Sciatic nerve (tissue), 2 donors: ENCODE measurements at regions not wholly inside any gene's neighbourhood (a gene's known extent, or its start where the extent isn't known, plus 50 kb on each side); places are given as distances from the start of the nearest gene placed in this dataset.
A peak's percentile ranks its signal among the peaks of the same experiment; 100 is the strongest.

Experiments
- ATAC-seq: fragments of 200-7000 bp; cut with Tn5 transposase; one replicate; pipeline ENCODE4 v1.9.1; 2020; ENCODE audit warnings: mild to moderate bottlenecking, moderate library complexity
- DNase-seq: peaks from one replicate; pipeline ENCODE4 v3.0.0-alpha.2; 2020; ENCODE audit warnings: low spot score
- intact Hi-C: fragments of 100-400 bp; cut with DNase I; formaldehyde crosslinking; loops from one replicate; pipeline ENCODE4 v1.14.2; 2022
- donor health status: DM: no; HTN: no; CAD: no.
- donor health status: DM: no; HTN: no; CAD: no.

DNA sequence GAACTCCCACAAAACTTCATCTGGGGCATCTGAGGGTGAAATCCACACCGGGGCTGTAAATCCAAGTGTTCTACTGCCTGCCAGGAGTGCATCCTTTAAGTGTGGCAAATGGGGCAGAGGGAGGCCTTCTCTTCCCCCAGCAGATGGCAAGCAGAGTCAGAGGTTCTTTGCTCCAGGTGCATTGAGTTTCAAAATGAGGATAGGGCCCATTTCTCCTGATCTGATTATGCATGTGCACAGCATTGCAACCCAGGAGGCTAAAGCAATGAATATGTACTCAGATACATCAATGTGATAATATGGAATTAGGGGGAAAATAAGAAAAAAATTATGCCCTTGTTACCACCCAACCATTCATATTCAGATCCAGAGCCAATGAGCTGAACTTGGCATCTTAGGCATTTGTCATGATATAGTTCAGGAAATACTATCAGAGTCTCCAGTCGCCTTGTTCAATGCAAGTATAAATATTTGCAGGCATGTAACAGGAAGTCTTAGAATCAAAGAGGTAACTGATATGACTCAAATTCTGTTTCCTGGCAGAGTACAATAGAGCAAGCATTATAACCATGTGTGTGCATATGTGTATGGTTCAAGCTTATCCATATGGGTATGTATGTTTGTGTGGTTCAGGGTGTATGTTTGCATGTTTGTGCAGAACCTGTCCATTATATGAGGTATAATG is 473.8 kb upstream of the PKN2 start:
- ATAC-seq (no peak), DNase-seq (no peak)
- intact Hi-C loops, result no loop called here

DNA sequence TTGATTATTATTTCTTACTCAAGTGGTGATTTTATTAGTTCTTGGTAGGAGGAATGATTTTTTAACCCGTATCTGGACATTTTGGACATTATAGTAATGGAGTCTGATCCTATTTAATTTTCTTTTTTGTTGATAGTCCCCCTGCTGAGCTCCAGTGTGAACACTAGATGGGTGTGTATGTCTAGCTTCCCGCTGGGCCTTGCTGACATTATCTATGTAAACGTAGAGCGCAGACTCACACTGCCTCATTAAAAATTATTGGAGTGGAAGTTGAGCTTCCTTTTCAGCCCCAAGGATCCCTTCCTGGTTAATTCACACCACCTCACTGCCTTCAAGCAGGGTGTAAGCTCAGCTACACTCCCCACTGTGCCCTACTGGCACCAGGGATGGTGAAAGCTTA is 467.6 kb upstream of the PKN2 start:
- DNase-seq, result no peak
- intact Hi-C loops, result no loop called here
- no peak for ATAC-seq

DNA sequence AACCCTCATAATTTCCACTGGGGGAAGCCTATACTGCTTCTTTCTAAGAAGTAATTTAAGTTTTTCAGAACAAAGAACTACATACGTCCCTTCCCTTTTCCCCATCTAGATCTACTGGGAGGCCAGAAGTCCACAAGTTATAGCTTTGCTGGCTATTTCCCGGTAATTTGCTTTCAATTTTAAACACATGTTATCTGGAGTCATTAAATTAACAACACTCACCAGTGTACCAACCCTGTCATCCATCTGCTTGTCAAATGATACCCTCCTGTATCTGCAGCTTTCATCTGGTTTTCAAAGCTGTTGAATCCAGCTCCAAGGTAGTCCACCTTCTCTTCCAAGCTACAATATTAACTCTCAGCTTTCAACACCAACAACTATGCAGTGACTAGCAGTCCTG is 466.7 kb upstream of the PKN2 start:
- intact Hi-C loops, result no loop called here
- no peak for ATAC-seq
- DNase-seq, result no peak

DNA sequence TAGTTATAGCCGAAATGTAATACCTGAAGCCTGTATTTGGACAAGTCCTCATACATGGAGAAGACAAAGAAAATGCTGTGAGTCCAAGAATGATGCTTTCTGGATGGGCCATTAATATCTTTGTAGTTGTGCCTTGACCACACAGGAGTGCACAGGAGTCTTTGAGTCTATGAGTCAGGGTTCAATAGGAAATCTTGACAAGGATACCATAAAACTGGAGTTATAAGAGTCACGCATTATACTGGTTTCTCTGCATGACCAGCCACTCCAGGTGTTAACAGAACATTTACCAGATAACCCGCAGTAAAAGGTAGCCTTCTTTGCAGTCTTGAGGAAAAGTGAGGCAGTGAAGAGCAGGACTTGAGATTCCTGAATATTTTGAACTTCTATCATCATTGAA is 464.6 kb upstream of the PKN2 start:
- no peak for ATAC-seq
- intact Hi-C loops, result no loop called here
- DNase-seq, result no peak

DNA sequence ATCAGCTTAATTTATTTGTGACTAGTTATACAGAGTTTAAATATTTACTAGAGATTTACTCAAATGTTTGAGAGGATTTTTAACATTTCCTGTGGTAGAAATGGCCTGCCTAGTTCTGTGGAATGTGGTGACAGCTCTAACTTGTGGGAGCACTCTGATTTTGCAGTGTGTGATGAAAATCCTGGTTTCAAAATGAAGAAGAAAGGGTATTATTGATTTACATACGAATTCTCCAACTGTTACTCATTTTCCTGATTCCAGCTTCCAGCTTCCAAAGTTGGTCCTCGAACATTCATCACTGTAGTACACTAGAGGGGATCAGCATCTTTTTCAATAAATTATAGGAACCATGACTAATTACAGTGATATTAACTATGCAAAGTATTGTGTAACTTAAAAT is 462.7 kb upstream of the PKN2 start:
- intact Hi-C loops, result loop anchor here (10.0 kb wide), 1 partner anchor 1173 kb away; no protein-coding TSS in a partner anchor
- no peak for ATAC-seq
- no peak for DNase-seq

DNA sequence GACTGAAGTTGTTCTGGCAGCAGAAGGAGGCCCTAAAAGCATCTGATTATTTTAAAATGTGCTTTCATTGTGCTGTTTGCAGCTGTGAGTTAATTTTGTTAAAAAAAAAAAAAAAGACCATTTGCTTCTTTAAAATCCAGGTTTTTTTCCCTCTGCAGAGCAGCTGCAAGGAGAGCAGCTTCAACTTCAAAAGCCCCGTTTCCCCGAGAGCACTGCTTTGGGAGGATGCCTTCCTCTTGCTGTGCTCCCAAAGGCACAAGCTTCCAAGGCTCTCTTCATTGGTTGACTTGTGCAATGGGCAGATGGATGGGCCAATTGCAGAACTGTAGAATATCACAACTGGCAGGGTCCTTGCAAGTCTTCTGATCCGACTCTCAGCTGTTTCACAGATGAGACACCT is 459.2 kb upstream of the PKN2 start:
- ATAC-seq, result peak; percentile 55

DNA sequence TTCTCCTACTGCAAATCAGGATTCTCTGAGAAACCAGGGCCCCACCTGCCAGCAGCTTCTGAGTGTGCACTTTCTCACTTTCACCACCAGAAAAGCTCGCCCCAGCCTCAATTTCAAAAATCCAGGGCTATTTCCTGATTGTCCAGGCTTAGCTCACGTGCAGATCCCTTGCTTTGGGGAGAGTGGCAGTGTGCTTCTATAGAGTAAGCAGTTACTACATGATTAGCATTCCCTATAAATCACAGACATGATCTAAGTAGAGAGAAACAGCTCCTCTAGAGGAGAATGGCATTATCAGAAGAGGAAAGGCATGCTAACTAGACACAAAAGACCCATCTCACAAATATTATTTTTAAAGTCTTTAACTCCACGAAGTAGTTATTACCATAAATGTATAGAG is 456.0 kb upstream of the PKN2 start:
- no peak for DNase-seq
- intact Hi-C loops, result loop anchor here (10.0 kb wide), 1 partner anchor 1167 kb away; no protein-coding TSS in a partner anchor
- ATAC-seq, result no peak

More for the DNA sequence above, 459.2 kb upstream of the PKN2 start:
- intact Hi-C loops, result loop anchor here (10.0 kb wide), 1 partner anchor 1170 kb away; no protein-coding TSS in a partner anchor
- DNase-seq, result no peak

DNA sequence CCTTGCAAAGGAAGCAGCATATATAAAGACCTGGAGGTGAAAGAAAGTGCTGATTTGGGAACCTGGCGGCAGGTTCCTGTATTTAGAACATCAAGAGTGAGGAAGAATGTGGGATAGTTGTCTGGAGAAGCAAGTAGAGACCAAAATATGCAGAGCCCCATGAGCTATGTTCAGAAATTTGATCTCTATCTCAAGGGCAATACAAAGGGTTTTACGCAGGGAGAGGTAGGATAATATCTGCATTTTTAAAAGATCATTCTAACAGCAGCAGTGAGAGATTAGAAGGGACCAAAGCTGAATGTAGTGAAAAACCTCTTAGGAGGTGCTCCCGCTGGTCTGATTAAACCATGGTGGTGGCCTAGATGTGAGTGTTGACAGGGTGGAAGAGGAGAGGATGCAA is 453.9 kb upstream of the PKN2 start:
- ATAC-seq, result no peak
- DNase-seq, result no peak
- intact Hi-C loops, result no loop called here

DNA sequence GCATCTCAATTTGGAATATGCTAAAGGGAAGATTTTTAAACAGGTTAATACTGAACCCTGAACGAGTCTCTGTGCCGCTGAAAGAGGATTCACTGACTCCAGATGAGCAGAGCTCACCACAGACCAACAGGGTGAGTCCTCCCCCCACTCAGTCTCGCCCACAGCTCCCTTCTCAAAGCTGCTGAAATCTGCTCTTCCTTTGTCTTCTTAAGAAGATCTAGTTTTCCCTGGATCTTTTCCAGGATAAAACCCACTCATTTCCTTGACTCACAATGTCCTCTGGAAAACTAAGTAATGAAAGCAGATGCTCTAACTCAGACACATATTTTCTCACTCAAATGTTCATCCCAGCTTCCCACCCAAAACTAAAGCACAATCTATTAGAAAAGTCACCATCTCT is 447.0 kb upstream of the PKN2 start:
- DNase-seq (no peak), ATAC-seq (no peak)
- intact Hi-C loops, result no loop called here

DNA sequence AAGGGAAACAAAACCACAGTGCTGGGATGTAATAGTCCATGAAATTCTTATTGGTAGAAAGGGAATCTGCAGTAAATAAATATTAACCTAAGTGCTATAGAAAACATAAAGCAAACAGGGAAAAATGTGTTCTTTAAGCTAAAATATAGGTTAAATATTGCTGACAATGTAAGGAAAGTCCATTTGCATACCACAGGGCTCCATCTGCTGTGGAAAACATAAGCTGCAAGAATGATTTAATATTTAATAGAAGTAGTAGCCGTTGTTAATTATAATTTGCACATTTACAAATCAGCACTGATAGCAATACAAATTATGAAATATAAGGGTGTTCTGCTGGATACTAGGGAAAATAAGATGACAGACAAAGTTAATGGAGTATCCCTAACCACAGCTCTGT is 444.9 kb upstream of the PKN2 start:
- DNase-seq, result no peak
- intact Hi-C loops, result no loop called here
- ATAC-seq, result no peak

DNA sequence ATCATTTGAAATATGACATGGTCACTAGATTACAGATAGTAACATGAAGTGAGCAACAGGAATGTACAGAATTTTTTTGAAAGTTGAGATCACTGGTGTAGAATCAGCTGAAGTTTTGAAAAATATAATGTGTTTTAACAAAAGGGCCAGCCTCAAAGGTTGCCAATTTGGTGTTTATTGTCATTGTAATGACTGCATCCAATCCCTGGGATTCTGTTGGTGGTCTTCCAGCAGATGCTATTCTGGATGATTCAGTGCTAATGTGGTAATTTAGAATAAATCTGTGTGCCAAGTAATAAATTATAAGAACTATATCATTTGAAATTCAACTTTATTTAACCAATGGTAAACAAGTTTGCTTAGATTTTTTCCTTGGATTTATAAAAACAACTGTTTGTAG is 436.4 kb upstream of the PKN2 start:
- intact Hi-C loops, result no loop called here
- DNase-seq, result no peak
- ATAC-seq, result no peak

DNA sequence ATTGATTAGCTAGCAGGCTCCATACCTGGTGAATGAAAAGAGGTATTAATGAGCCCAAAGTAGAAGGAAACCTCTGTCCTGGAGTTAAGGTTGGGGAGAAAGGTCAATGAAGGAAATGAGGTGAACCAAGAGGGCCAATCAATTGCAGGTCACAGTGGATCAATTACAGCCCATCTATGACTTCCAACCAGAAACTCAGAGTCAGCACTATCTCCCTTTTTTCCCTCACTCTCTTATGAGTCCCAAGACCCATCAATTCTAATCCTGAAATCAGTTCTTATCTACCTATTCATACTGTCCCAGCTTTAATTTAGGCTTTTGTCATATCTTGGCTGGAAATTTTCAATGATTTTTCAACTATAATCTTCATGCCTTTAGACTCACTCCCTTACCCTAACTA is 433.2 kb upstream of the PKN2 start:
- DNase-seq, result no peak
- intact Hi-C loops, result no loop called here
- ATAC-seq, result no peak

DNA sequence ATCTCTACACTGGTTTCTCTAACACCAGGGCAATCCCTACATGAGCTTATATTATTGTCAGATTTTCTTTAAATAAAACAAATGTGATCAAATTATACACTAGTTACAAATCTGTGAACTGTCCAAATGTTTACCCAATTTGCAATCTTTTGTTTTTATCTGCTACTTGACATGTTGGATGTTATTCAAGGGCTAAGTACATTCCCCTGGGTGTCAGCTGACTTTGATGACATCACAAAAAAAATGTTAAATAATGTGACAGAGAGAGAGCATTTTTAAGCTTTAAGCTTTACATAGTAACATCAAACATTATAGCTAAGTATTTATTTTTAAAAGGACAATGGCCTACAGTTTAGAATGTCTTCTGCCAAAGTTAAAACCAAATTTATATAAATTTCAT is 431.3 kb upstream of the PKN2 start:
- ATAC-seq (no peak), DNase-seq (no peak)
- intact Hi-C loops, result no loop called here

DNA sequence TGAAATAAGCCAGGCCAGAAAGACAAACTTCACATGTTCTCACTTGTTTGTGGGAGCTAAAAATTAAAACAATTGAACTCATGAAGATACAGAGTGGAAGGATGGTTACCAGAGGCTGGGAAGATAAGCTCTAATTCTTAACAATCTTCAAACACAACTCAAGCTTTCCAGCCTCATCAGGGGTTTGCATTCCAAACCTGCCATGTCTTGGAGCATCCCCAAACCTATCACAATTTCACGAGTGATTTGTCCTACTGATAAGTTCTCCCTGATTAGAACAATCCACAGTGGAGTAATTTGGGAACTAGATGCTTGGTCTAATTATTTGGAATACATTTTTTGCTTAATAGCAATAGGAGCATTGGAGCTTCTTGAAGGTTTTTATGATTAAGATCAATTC is 418.5 kb upstream of the PKN2 start:
- intact Hi-C loops, result no loop called here
- ATAC-seq (no peak), DNase-seq (no peak)

DNA sequence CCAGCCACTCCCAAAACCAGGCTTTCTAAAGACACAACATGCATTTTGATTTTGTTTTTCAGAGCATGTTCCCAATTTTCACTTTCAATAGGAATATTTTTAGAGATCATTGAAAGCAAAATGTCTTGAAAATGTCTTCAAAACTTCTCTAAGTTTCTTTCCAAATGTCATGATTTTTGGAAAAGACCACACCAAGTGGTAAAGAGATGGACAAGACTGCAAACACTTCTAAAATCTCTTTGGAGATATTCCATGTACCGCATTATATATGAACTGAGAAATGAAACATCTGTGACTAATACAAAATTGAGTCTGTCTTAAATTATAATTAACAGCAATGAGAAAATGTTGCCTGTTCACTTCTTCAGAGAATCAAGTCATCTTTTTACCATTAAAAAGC is 418.0 kb upstream of the PKN2 start:
- intact Hi-C loops, result no loop called here
- ATAC-seq, result no peak
- DNase-seq, result no peak

DNA sequence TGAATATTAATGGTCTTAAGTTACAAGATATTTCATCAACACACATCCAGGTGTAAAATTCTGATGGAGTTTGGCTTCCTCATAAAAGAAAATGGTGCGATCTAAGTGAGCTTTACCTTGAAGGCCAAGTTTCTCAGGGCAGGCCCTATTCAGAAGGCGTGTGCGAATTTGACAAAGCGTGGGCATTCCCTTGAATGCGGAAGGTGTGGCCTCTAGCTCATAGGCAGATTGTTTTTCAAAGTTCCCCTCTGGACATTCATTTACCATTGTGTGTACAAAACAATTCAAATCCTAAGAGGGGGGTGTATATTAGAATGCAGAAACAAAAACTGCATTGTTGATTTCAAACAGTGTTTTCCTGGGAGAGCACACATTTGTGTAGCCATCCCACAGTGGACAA is 411.9 kb upstream of the PKN2 start:
- ATAC-seq (no peak), DNase-seq (no peak)
- intact Hi-C loops, result no loop called here

DNA sequence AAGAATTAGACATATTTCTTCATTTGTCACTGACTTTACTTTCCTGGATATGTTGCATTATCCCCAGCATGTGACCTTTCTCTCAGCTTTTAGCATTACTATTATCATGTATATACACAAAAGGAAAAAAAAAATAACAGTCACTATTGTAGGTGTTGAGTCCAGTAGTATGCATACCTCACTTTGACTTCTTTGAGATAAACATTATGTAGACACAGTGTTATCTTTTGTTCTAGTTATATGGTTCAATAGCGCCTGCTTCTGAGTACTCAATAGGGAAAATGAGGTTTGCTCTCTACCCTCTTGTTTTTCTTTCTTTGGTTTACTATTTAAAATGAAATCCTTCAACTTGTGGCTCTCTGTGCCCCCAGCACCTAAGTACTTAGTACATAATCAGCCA is 409.6 kb upstream of the PKN2 start:
- intact Hi-C loops, result no loop called here
- no peak for ATAC-seq
- DNase-seq, result no peak

DNA sequence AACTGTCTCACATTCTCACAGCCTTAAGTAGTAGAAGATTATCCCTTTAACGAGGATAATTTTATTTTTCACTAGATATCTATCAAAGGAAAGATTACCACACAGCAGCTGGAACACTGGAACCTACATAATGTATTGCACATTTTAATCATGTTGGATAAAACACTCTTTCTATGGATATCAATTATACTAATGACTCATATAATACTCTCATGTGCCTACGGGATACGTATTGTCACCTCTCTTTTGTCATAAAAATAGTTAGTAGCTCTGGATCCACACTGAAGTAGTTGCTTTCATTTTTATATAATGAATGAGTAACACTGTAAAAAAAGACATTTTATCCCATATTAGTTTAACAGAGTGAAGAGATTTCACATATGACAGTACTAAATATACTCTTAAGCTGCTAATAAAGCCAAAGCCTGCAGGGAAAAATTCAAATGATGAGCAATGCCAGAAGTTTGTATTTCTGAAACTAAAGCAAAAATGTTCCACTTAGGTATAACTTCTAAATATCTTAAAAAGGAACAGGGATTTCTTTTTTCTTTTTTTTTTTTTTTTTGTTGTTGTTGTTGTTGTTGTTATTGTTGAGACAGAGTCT is 408.7 kb upstream of the PKN2 start:
- DNase-seq (no peak), ATAC-seq (no peak)
- intact Hi-C loops, result no loop called here

DNA sequence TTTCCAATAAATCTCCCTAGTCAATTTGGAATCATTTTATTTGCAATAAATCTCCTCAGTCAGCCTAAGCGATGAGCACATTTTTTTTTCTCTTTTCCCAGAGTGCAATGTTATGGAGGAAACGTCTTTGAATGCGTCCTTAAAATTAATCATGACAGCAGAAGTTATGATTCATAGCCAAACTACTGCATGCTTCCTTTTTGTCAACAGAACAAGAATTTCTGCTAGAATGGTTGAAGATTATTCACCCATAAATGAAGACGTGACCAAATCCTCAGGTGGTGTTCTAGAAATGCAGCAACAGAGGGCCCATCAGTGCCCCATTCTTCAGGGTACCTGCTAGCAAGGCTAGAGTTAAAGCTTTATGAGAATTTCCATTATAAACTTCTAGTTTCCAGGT is 407.9 kb upstream of the PKN2 start:
- intact Hi-C loops, result no loop called here

DNA sequence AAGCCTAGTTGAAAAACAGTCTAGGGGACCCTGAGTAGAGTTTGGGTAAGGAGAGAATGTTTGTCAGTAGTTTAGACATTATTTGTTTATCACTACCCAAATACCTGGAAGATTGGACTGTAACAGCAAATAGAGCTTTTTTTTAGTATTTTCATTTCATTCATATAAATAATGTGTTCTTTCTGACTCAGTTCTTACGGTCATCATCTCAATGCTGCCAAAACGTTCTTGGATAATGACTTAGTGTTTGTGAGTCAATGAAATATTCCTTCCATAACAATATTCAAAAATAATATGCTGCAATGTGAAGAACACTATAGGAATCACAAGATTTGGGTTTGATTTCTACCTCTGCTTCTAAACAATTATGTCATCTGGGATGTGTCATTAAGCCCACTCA is 400.0 kb upstream of the PKN2 start:
- no peak for DNase-seq
- intact Hi-C loops, result no loop called here
- no peak for ATAC-seq

More for the DNA sequence above, 407.9 kb upstream of the PKN2 start:
- ATAC-seq, result no peak
- DNase-seq, result no peak

DNA sequence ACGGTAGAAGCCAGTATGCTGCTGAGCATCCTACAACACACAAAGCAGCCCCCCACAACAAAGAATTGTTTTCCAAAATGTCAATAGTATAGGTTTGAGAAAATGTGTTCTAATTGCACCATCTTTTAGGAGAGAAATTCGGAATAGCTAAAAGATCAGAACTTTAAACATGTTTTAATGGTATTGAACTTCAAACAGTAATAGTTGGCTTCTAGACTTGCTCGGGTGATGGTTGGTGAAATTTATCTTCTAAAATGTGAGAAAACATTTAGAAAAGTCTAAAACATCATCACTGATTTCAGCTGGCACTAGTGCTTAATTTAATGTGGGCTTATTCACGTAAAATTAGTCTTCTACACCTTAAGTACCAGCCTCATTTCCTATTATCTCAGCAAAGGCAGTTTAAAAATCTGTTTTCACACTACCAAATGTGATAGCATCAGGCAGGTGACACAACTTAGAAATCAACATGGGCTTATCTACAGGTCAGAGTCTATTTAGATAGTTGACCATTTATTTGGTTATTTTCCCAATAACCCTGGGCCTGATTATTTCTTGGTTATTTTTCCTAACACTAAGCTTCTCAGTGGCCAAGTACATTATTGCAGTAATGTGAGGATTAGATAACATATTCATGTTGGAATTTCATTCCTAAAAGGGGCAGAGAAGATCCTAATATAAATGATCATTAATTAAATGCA is 399.3 kb upstream of the PKN2 start:
- ATAC-seq (no peak), DNase-seq (no peak)
- intact Hi-C loops, result no loop called here
